ENCODE measurements at regions not wholly inside any gene's neighbourhood (a gene's known extent, or its start where the extent isn't known, plus 50 kb on each side); places are given as distances from the start of the nearest gene placed in this dataset.

- TF ChIP-seq ZNF280C (tag by site-specific recombination; IDR thresholded peaks at IDR 0.05) (0 out of 2 replicates have a peak, but pooled peaks have one; percentile 71), ZNF707 (tag by site-specific recombination; IDR thresholded peaks at IDR 0.05) (peak; percentile 43; the same call in 1 of the 2 replicates), ZNF791 (tag by site-specific recombination; IDR thresholded peaks at IDR 0.05) (0 out of 2 replicates have a peak, but pooled peaks have one; percentile 7), SALL2 (tag by site-specific recombination; IDR thresholded peaks at IDR 0.05; ENCODE audit: borderline replicate concordance) (peak; percentile 81), REST (tag by site-specific recombination; IDR thresholded peaks at IDR 0.05) (peak; percentile 7; the same call in 1 of the 2 replicates), REPIN1 (tag by site-specific recombination; IDR thresholded peaks at IDR 0.05; ENCODE audit: low read depth) (no peak), ZNF280D (tag by site-specific recombination; IDR thresholded peaks at IDR 0.05) (no peak), ZNF639 (tag by site-specific recombination; IDR thresholded peaks at IDR 0.05) (no peak), ZNF76 (tag by site-specific recombination; IDR thresholded peaks at IDR 0.05; ENCODE audit: borderline replicate concordance, low read depth) (no peak), TRIM28 (IDR thresholded peaks at IDR 0.05; ENCODE audit: borderline replicate concordance, low read length) (no peak), ZNF223 (tag by site-specific recombination; IDR thresholded peaks at IDR 0.05) (0 out of 2 replicates have a peak, but pooled peaks have one; percentile 38), ZNF23 (tag by site-specific recombination; IDR thresholded peaks at IDR 0.05; ENCODE audit: borderline replicate concordance) (0 out of 2 replicates have a peak, but pooled peaks have one; percentile 25), GFI1B (tag by site-specific recombination; IDR thresholded peaks at IDR 0.05) (no peak), ZNF792 (tag by site-specific recombination; IDR thresholded peaks at IDR 0.05) (0 out of 2 replicates have a peak, but pooled peaks have one; percentile 39), PRDM10 (tag by site-specific recombination; IDR thresholded peaks at IDR 0.05) (no peak), ZNF785 (tag by site-specific recombination; IDR thresholded peaks at IDR 0.05) (0 out of 2 replicates have a peak, but pooled peaks have one; percentile 69), ZNF26 (tag by site-specific recombination; IDR thresholded peaks at IDR 0.05) (0 out of 2 replicates have a peak, but pooled peaks have one; percentile 31), ZNF701 (tag by site-specific recombination; IDR thresholded peaks at IDR 0.05) (0 out of 2 replicates have a peak, but pooled peaks have one; percentile 65), HIC1 (tag by site-specific recombination; IDR thresholded peaks at IDR 0.05) (no peak)
Measured at GRCh38 chr16:86951041-86951822, 366.0 kb downstream of the C16orf95 start (continued).
